PFSK-1 (cell line): ENCODE measurements at regions not wholly inside any gene's neighbourhood (a gene's known extent, or its start where the extent isn't known, plus 50 kb on each side); places are given as distances from the start of the nearest gene placed in this dataset.

Source experiments
- FOXP2 ChIP-seq: optimal IDR thresholded peaks from 2 replicates; pipeline ENCODE3; 2011; ENCODE audit warnings: borderline replicate concordance, control low read depth, inconsistent platforms; ENCODE audit not compliant: insufficient read depth; ENCODE audit errors: extremely low read length, extremely low read depth
- POLR2AphosphoS5 ChIP-seq: IDR thresholded peaks from 2 replicates; pipeline ENCODE4 v1.6.1; 2012; ENCODE audit warnings: low read depth, mild to moderate bottlenecking, control low read depth, low read length, moderate library complexity
- REST ChIP-seq, 2 experiments: IDR thresholded peaks; 2 replicates each; pipeline versions ENCODE4 v1.6.1 to v1.8.0; 2011 to 2012; ENCODE audit warnings: low read depth in 2 of 2, low read length in 2 of 2, control low read depth in 1 of 2, inconsistent platforms in 1 of 2, mild to moderate bottlenecking in 1 of 2, moderate library complexity in 1 of 2; ENCODE audit not compliant: insufficient read depth in 1 of 2
- SIN3A ChIP-seq: IDR thresholded peaks from 2 replicates; pipeline ENCODE4 v1.6.1; 2012; ENCODE audit warnings: mild to moderate bottlenecking, low read length, moderate library complexity, borderline replicate concordance; ENCODE audit not compliant: insufficient read depth
- TAF1 ChIP-seq: IDR thresholded peaks from 2 replicates; pipeline ENCODE4 v1.6.1; 2012; ENCODE audit warnings: low read length, control low read depth, borderline replicate concordance; ENCODE audit not compliant: insufficient read depth

- TF ChIP-seq REST (IDR thresholded peaks at IDR 0.05; ENCODE audit: insufficient read depth in 1 of 2, low read depth in 2 of 2, low read length in 2 of 2) (no peak), POLR2AphosphoS5 (no peak), TAF1 (no peak), SIN3A (no peak), FOXP2 (no peak)
These were observed 810.3 kb upstream of the ACO1 start for GRCh38 chr9:31574006-31574765.

GRCh38 chr9:31582071-31582470 lies 802.4 kb upstream of the ACO1 start:
- TF ChIP-seq POLR2AphosphoS5 (no peak), REST (IDR thresholded peaks at IDR 0.05; ENCODE audit: insufficient read depth in 1 of 2, low read depth in 2 of 2, low read length in 2 of 2) (no peak), TAF1 (no peak), SIN3A (no peak), FOXP2 (no peak)

- TF ChIP-seq POLR2AphosphoS5 (no peak), TAF1 (no peak), REST (IDR thresholded peaks at IDR 0.05; ENCODE audit: insufficient read depth in 1 of 2, low read depth in 2 of 2, low read length in 2 of 2) (no peak), SIN3A (no peak), FOXP2 (no peak)
These were observed 801.9 kb upstream of the ACO1 start for GRCh38 chr9:31582561-31582960.

- TF ChIP-seq POLR2AphosphoS5: no peak
- TF ChIP-seq REST (IDR thresholded peaks at IDR 0.05; ENCODE audit: insufficient read depth in 1 of 2, low read depth in 2 of 2, low read length in 2 of 2): no peak
- no peak for TF ChIP-seq SIN3A
- no peak for TF ChIP-seq FOXP2
- no peak for TF ChIP-seq TAF1
These were observed 799.3 kb upstream of the ACO1 start for GRCh38 chr9:31585158-31585557.
